ENCODE measurements at regions not wholly inside any gene's neighbourhood (a gene's known extent, or its start where the extent isn't known, plus 50 kb on each side); places are given as distances from the start of the nearest gene placed in this dataset.

GRCh38 chrX:39592776-39593175 lies 505.0 kb downstream of the BCOR start:
- H3K4me1 ChIP-seq (ENCODE audit: control insufficient read depth, insufficient read depth, low read length) = no peaks in the 10 kb centered on the region
- H3K4me3 ChIP-seq (ENCODE audit: low read depth, low read length) = no peak overlapping the region
- ChIA-PET CTCF (no interaction called here), POLR2A (no interaction called here)
- TF ChIP-seq ZNF302 (tag by site-specific recombination; IDR thresholded peaks at IDR 0.05; ENCODE audit: low read depth) (no peak), ZSCAN16 (tag by site-specific recombination; IDR thresholded peaks at IDR 0.05) (no peak), ZNF658 (tag by site-specific recombination; IDR thresholded peaks at IDR 0.05) (no peak), ZBTB20 (tag by site-specific recombination; IDR thresholded peaks at IDR 0.05) (no peak), GLI4 (tag by site-specific recombination; IDR thresholded peaks at IDR 0.05) (no peak), ZNF24 (tag by site-specific recombination; IDR thresholded peaks at IDR 0.05) (no peak), IKZF3 (tag by site-specific recombination; IDR thresholded peaks at IDR 0.05) (no peak)
- no peak overlapping the region for H3K27ac ChIP-seq (ENCODE audit: extremely low read depth, low read depth, low read length)
- H3K9me3 ChIP-seq (ENCODE audit: control insufficient read depth, insufficient read depth, low read depth, low read length) = no peaks in the 10 kb centered on the region
- H3K36me3 ChIP-seq (ENCODE audit: control insufficient read depth in 2 of 2, insufficient read depth in 1 of 2, low read length in 2 of 2) = no peaks in the 10 kb centered on the region

DNA sequence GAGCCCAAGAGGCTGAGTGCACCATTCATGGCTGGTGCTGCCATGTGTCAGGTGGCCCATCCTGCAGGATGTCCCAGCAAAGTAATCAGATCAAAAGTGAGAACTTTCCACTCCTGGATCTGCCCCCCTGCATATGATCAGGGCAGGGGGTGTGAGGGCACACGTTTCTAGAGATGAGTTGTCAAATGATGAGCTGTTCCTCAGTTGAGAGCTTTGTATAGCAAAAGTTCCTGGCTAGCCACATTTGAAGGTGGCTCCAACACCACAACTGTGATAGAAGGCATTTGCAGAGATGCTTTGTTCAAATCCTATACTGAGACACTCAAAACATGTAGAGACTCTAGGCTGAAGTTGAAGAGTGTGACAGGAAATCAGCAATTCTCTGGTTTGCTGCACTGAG lies 501.8 kb downstream of the BCOR start:
- Histone ChIP-seq H3K4me3 (ENCODE audit: low read depth, low read length) (no peak overlapping the region), H3K4me1 (ENCODE audit: control insufficient read depth, insufficient read depth, low read length) (no peaks in the 10 kb centered on the region), H3K9me3 (ENCODE audit: control insufficient read depth, insufficient read depth, low read depth, low read length) (no peaks in the 10 kb centered on the region), H3K27ac (ENCODE audit: extremely low read depth, low read depth, low read length) (no peak overlapping the region), H3K36me3 (ENCODE audit: control insufficient read depth in 2 of 2, insufficient read depth in 1 of 2, low read length in 2 of 2) (no peaks in the 10 kb centered on the region)
- CTCF ChIA-PET = no interaction called here
- TF ChIP-seq ZNF426 (tag by site-specific recombination; IDR thresholded peaks at IDR 0.05) (no peak), ZNF837 (tag by site-specific recombination; IDR thresholded peaks at IDR 0.05) (no peak), ZNF768 (tag by site-specific recombination; IDR thresholded peaks at IDR 0.05) (no peak), ZXDB (tag by site-specific recombination; IDR thresholded peaks at IDR 0.05) (no peak), ZNF600 (tag by site-specific recombination; IDR thresholded peaks at IDR 0.05) (no peak), PRDM2 (tag by site-specific recombination; IDR thresholded peaks at IDR 0.05; ENCODE audit: borderline replicate concordance) (no peak), ZNF155 (tag by site-specific recombination; IDR thresholded peaks at IDR 0.05) (no peak)
- TF ChIP-seq, protein P1, sequence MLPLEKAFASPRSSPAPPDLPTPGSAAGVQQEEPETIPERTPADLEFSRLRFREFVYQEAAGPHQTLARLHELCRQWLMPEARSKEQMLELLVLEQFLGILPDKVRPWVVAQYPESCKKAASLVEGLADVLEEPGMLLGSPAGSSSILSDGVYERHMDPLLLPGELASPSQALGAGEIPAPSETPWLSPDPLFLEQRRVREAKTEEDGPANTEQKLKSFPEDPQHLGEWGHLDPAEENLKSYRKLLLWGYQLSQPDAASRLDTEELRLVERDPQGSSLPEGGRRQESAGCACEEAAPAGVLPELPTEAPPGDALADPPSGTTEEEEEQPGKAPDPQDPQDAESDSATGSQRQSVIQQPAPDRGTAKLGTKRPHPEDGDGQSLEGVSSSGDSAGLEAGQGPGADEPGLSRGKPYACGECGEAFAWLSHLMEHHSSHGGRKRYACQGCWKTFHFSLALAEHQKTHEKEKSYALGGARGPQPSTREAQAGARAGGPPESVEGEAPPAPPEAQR (tag by site-specific recombination; IDR thresholded peaks at IDR 0.05) = no peak
- TF ChIP-seq, protein P2, sequence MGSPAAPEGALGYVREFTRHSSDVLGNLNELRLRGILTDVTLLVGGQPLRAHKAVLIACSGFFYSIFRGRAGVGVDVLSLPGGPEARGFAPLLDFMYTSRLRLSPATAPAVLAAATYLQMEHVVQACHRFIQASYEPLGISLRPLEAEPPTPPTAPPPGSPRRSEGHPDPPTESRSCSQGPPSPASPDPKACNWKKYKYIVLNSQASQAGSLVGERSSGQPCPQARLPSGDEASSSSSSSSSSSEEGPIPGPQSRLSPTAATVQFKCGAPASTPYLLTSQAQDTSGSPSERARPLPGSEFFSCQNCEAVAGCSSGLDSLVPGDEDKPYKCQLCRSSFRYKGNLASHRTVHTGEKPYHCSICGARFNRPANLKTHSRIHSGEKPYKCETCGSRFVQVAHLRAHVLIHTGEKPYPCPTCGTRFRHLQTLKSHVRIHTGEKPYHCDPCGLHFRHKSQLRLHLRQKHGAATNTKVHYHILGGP (tag by site-specific recombination; IDR thresholded peaks at IDR 0.05) = no peak
- POLR2A ChIA-PET = no interaction called here

Data from HEK293 (cell line).